ENCODE measurements at regions not wholly inside any gene's neighbourhood (a gene's known extent, or its start where the extent isn't known, plus 50 kb on each side); places are given as distances from the start of the nearest gene placed in this dataset.

- TF ChIP-seq, protein P1, sequence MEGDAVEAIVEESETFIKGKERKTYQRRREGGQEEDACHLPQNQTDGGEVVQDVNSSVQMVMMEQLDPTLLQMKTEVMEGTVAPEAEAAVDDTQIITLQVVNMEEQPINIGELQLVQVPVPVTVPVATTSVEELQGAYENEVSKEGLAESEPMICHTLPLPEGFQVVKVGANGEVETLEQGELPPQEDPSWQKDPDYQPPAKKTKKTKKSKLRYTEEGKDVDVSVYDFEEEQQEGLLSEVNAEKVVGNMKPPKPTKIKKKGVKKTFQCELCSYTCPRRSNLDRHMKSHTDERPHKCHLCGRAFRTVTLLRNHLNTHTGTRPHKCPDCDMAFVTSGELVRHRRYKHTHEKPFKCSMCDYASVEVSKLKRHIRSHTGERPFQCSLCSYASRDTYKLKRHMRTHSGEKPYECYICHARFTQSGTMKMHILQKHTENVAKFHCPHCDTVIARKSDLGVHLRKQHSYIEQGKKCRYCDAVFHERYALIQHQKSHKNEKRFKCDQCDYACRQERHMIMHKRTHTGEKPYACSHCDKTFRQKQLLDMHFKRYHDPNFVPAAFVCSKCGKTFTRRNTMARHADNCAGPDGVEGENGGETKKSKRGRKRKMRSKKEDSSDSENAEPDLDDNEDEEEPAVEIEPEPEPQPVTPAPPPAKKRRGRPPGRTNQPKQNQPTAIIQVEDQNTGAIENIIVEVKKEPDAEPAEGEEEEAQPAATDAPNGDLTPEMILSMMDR (IDR thresholded peaks at IDR 0.05), result no peak
- WGBS, 3 donors, result 83 to 85% (median 84%) methylated on average over 5 of the region's 5 CpGs
- no peaks in the 10 kb centered on the region for H3K36me3 ChIP-seq (ENCODE audit: insufficient read depth in 1 of 2, low read depth in 1 of 2)
- no peak overlapping the region for H3K4me3 ChIP-seq
- DNase-seq (no peak), ATAC-seq (no peak)
- H3K27me3 ChIP-seq (ENCODE audit: insufficient read depth in 3 of 3, low read length in 2 of 3), result no peaks in the 10 kb centered on the region
- H3K4me1 ChIP-seq, result no peaks in the 10 kb centered on the region
- no peaks in the 10 kb centered on the region for H3K9me3 ChIP-seq
- no peak overlapping the region for H3K27ac ChIP-seq
- intact Hi-C loops (cut with DNase I), result no loop called here
Observed at GRCh38 chr10:33947544-33947943, 613.1 kb upstream of the NRP1 start.

DNA sequence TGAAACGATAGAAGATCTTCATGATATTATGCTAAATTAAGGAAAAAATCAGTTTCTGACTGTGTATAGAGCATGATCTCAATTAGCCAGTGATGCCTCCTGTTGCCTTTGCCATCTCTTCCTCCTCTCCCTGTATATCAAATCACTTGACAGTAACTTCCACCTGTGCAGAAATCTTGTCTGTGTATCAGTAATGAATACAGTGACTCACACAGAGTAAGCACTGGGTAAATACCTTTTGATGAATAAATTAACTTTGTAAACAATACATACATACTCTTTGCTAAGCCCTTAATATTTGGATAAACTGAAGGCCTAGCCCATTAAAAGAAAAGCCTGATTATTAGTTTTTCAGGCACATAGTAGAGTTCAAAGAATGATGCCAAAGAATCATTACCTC lies 610.6 kb upstream of the NRP1 start:
- Histone ChIP-seq H3K4me3 (no peak overlapping the region), H3K27ac (no peak overlapping the region), H3K9me3 (no peaks in the 10 kb centered on the region), H3K4me1 (no peaks in the 10 kb centered on the region), H3K36me3 (ENCODE audit: insufficient read depth in 1 of 2, low read depth in 1 of 2) (no peaks in the 10 kb centered on the region), H3K27me3 (ENCODE audit: insufficient read depth in 3 of 3, low read length in 2 of 3) (no peaks in the 10 kb centered on the region)
- DNase-seq, result no peak
- TF ChIP-seq, protein P1 (IDR thresholded peaks at IDR 0.05), result no peak
- intact Hi-C loops (cut with DNase I), result no loop called here
- 52 to 76% (median 54%) methylated on average over 1 of the region's 1 CpG for WGBS, 3 donors
- no peak for ATAC-seq

DNA sequence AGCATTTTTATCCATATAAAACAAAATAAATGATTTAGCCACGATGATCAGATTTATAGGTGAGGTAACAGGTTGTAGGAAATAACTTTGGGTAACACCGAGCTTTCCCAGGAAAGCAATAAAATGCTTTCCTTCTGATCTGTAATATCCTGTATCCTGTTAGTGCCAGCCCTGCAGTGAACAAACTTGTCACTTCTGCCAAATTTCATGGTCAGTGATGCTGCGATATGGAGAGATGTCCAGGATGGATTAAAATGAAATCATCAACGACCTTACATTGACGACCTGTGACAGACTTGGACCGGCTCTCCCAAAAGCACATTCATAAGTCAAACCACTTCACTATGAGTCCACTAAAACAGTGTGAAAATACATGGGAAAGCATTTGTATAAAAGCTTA lies 608.0 kb upstream of the NRP1 start:
- 67 to 81% (median 70%) methylated on average over 6 of the region's 6 CpGs for WGBS, 3 donors
- intact Hi-C loops (cut with DNase I), result no loop called here
- TF ChIP-seq, protein P1 (IDR thresholded peaks at IDR 0.05), result no peak
- Histone ChIP-seq H3K27me3 (ENCODE audit: insufficient read depth in 3 of 3, low read length in 2 of 3) (no peaks in the 10 kb centered on the region), H3K27ac (no peak overlapping the region), H3K9me3 (no peaks in the 10 kb centered on the region), H3K4me1 (no peaks in the 10 kb centered on the region), H3K36me3 (ENCODE audit: insufficient read depth in 1 of 2, low read depth in 1 of 2) (no peaks in the 10 kb centered on the region), H3K4me3 (no peak overlapping the region)
- ATAC-seq (no peak), DNase-seq (no peak)

DNA sequence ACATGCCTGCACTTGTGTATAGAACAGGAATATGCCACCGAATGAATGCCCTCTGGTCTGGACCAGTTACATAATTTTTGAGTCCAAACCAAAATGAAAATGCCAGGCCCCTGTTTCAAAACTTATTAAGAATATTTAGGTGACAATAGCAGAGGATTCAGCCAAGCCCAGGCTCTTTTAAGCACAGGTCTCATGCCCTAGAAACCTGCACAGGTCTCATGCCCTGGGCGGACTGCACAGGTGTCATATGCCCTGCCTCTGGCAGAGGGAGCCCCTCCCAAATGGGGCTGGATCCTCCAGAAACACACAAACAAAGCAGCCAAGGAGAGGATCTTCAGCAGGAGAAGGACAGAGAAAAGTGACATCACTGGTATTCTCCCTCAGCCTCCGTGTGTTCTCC lies 605.4 kb upstream of the NRP1 start:
- 83 to 93% (median 84%) methylated on average over 3 of the region's 3 CpGs for WGBS, 3 donors
- DNase-seq (no peak), ATAC-seq (no peak)
- intact Hi-C loops (cut with DNase I), result no loop called here
- no peak overlapping the region for H3K27ac ChIP-seq
- H3K27me3 ChIP-seq (ENCODE audit: insufficient read depth in 3 of 3, low read length in 2 of 3), result no peaks in the 10 kb centered on the region
- no peaks in the 10 kb centered on the region for H3K36me3 ChIP-seq (ENCODE audit: insufficient read depth in 1 of 2, low read depth in 1 of 2)
- TF ChIP-seq, protein P1 (IDR thresholded peaks at IDR 0.05), result no peak
- no peak overlapping the region for H3K4me3 ChIP-seq
- H3K4me1 ChIP-seq, result no peaks in the 10 kb centered on the region
- H3K9me3 ChIP-seq, result no peaks in the 10 kb centered on the region

DNA sequence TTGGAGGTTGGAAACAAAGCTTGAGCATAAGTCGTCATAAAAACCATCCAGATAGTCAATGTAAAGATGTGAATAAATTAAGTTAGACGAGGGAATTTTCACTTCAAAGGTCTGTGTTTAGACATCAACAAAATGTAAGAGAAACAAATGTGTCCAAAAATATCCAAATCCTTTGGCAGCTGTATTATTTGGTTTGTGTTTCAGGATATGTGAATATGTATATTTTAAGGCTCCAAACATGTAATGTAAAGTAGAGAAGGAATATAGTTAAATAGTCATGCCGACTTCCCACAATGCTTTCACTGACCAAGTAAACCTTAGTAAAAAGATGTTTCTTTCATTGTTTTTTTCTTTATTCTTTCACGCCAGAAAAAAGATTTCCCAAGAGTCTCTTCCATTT lies 604.9 kb upstream of the NRP1 start:
- Histone ChIP-seq H3K4me3 (no peak overlapping the region), H3K27ac (no peak overlapping the region), H3K9me3 (no peaks in the 10 kb centered on the region), H3K36me3 (ENCODE audit: insufficient read depth in 1 of 2, low read depth in 1 of 2) (no peaks in the 10 kb centered on the region), H3K4me1 (no peaks in the 10 kb centered on the region), H3K27me3 (ENCODE audit: insufficient read depth in 3 of 3, low read length in 2 of 3) (no peaks in the 10 kb centered on the region)
- ATAC-seq, result no peak
- intact Hi-C loops (cut with DNase I), result no loop called here
- no peak for DNase-seq
- 91 to 95% (median 93%) methylated on average over 4 of the region's 4 CpGs for WGBS, 3 donors
- TF ChIP-seq, protein P1 (IDR thresholded peaks at IDR 0.05), result no peak

Measured in psoas muscle (tissue), 7 donors.